Mucosa of descending colon (tissue), 3 donors: ENCODE measurements at regions not wholly inside any gene's neighbourhood (a gene's known extent, or its start where the extent isn't known, plus 50 kb on each side); places are given as distances from the start of the nearest gene placed in this dataset.

Experiments used
- ATAC-seq: fragments of 200-7000 bp; cut with Tn5 transposase; one replicate; pipeline ENCODE4 v1.9.1; 2020; ENCODE audit warnings: mild to moderate bottlenecking, moderate library complexity
- DNase-seq, 3 donors: peaks; one replicate each; pipeline ENCODE4 v3.0.0-alpha.2; 2020
- H3K36me3 ChIP-seq: fragments of 200-600 bp; one replicate; pipeline ENCODE4 v1.8.0; 2021; ENCODE audit warnings: low read depth, mild to moderate bottlenecking
- H3K4me1 ChIP-seq: fragments of 200-600 bp; one replicate; pipeline ENCODE4 v1.8.0; 2021; ENCODE audit warnings: low read depth, mild to moderate bottlenecking
- H3K4me3 ChIP-seq: fragments of 200-600 bp; one replicate; pipeline ENCODE4 v1.8.0; 2021; ENCODE audit warnings: mild to moderate bottlenecking
- H3K9me3 ChIP-seq: fragments of 200-600 bp; one replicate; pipeline ENCODE4 v1.8.0; 2021; ENCODE audit warnings: mild to moderate bottlenecking
- CTCF ChIP-seq: fragments of 200-600 bp; IDR thresholded peaks from one replicate; pipeline ENCODE4 v1.8.0; 2022; ENCODE audit warnings: antibody characterized with exemption, mild to moderate bottlenecking
- intact Hi-C, 2 donors: fragments of 100-400 bp; cut with DNase I in 1 of 2; cut with micrococcal nuclease in 1 of 2; formaldehyde crosslinking; loops; one replicate each; pipeline versions ENCODE4 v1.11.0 to v1.11.1; 2022; cut with DNase I, micrococcal nuclease
- donor health status: DM: no; HTN: no; CAD: no; lungs with moderate emphysema.
- donor health status: DM: no; HTN: no; CAD: no.
- donor health status: DM: no; HTN: yes; CAD: no.

- intact Hi-C loops: no loop called here
- H3K4me1 ChIP-seq: no peaks in the 10 kb centered on the region
- no peaks in the 10 kb centered on the region for H3K9me3 ChIP-seq
- H3K36me3 ChIP-seq: no peaks in the 10 kb centered on the region
- no peak overlapping the region for H3K4me3 ChIP-seq
- no peak for TF ChIP-seq CTCF
- DNase-seq: no peak
- ATAC-seq: no peak
These were observed 56.6 kb upstream of the PDE1C start for GRCh38 chr7:32126843-32127242.
